HCT116 (cell line): ENCODE measurements at regions not wholly inside any gene's neighbourhood (a gene's known extent, or its start where the extent isn't known, plus 50 kb on each side); places are given as distances from the start of the nearest gene placed in this dataset.
"Not testable (repeated sequence)": the region's sequence is repeated elsewhere in the genome, so short reads cannot be mapped to it uniquely, and the experiment has no call there.

Experiments
- ATAC-seq: fragments of 200-7000 bp; cut with Tn5 transposase; 2 replicates; pipeline ENCODE4 v1.9.1; 2020; ENCODE audit warnings: mild to moderate bottlenecking, moderate library complexity
- BruUV-seq: library from RNA; stranded (reverse); fragments of 400-500 nt; replicated peaks from 2 replicates; lab custom pipeline; 2021; lab: Mats Ljungman, UMichigan
- CTCF ChIA-PET: fragments of 300-600 bp; sonication (Branson Sonifier 250); formaldehyde crosslinking; loops from one replicate; lab custom pipeline; 2021; ENCODE audit warnings: antibody characterized with exemption; lab: Charles Lee
- POLR2A ChIA-PET: fragments of 300-600, 350-600 bp; sonication (Branson Sonifier 250); formaldehyde crosslinking; loops from one replicate; lab custom pipeline; 2021; ENCODE audit warnings: antibody characterized with exemption; lab: Charles Lee
- RAD21 ChIA-PET, 2 experiments: fragments of 300-600 bp; sonication (Branson Sonifier 250); formaldehyde crosslinking; loops; one replicate each; lab custom pipeline; 2023; ENCODE audit warnings: low total read pairs in 2 of 2; ENCODE audit not compliant: uncharacterized antibody in 2 of 2, unreplicated experiment in 2 of 2, low non-redundant PET in 1 of 2; lab: Charles Lee
- DNase-seq: peaks from one replicate; pipeline ENCODE4 v3.0.0-alpha.2; 2010; ENCODE audit warnings: low read depth, low spot score
- H2AFZ ChIP-seq: fragments of 200-600 bp; shearing (Covaris generic), sonication (generic); 2 replicates; pipeline ENCODE4 v1.6.1; 2017; ENCODE audit warnings: low read depth, mixed run types, mixed read lengths, antibody characterized with exemption, low read length; ENCODE audit not compliant: poor library complexity, severe bottlenecking
- H3K27ac ChIP-seq: 2 replicates; pipeline ENCODE4 v1.5.1; 2012; ENCODE audit warnings: low read depth, low read length
- H3K27me3 ChIP-seq: fragments of 200-600 bp; sonication (generic); 2 replicates; pipeline ENCODE4 v1.6.1; 2016; ENCODE audit warnings: mixed run types, low read length, mixed read lengths; ENCODE audit not compliant: insufficient read depth
- H3K36me3 ChIP-seq, 2 experiments: fragments of 200-500 bp in 1 of 2; fragments of 200-600 bp in 1 of 2; sonication (Bioruptor generic) in 1 of 2; sonication (generic) in 1 of 2; 2 replicates each; pipeline versions ENCODE4 v1.5.1 to v1.6.1; 2014 to 2016; ENCODE audit warnings: low read length in 2 of 2, inconsistent platforms in 1 of 2, mixed read lengths in 1 of 2, mixed run types in 1 of 2; ENCODE audit not compliant: insufficient read depth in 2 of 2, control insufficient read depth in 1 of 2
- H3K4me1 ChIP-seq, 2 experiments: fragments of 200-600 bp in 1 of 2; sonication (generic) in 1 of 2; 2 replicates each; pipeline versions ENCODE4 v1.5.1 to v1.6.1; 2012 to 2017; ENCODE audit warnings: low read length in 2 of 2, inconsistent platforms in 1 of 2, mild to moderate bottlenecking in 1 of 2, mixed read lengths in 1 of 2, mixed run types in 1 of 2, moderate library complexity in 1 of 2; ENCODE audit not compliant: insufficient read depth in 2 of 2, control insufficient read depth in 1 of 2
- H3K4me2 ChIP-seq: fragments of 200-600 bp; sonication (generic); 2 replicates; pipeline ENCODE4 v1.6.1; 2017; ENCODE audit warnings: mixed run types, low read length, mixed read lengths
- H3K4me3 ChIP-seq, 2 experiments: fragments of 200-600 bp in 1 of 2; sonication (generic) in 1 of 2; replicated peaks in 1 of 2; 2 replicates each; pipeline ENCODE4 v1.5.1; 2011 to 2016; ENCODE audit warnings: low read length in 2 of 2, control low read depth in 1 of 2, low read depth in 1 of 2, mild to moderate bottlenecking in 1 of 2, mixed read lengths in 1 of 2, mixed run types in 1 of 2
- H3K79me2 ChIP-seq: fragments of 200-600 bp; sonication (generic); 2 replicates; pipeline ENCODE4 v1.6.1; 2017; ENCODE audit warnings: mild to moderate bottlenecking, mixed run types, low read length, moderate library complexity, mixed read lengths; ENCODE audit not compliant: insufficient read depth
- H3K9ac ChIP-seq: fragments of 200-600 bp; sonication (generic); 2 replicates; pipeline ENCODE4 v1.6.1; 2016; ENCODE audit warnings: low read length, mixed read lengths
- H3K9me2 ChIP-seq: fragments of 200-600 bp; sonication (generic), shearing (Covaris generic); 2 replicates; pipeline ENCODE4 v1.6.1; 2017; ENCODE audit warnings: mixed run types, mild to moderate bottlenecking, moderate library complexity; ENCODE audit not compliant: insufficient read depth
- H3K9me3 ChIP-seq, 2 experiments: fragments of 200-500 bp in 1 of 2; fragments of 200-600 bp in 1 of 2; sonication (Bioruptor generic) in 1 of 2; sonication (generic) in 1 of 2; 2 replicates each; pipeline ENCODE4 v1.6.1; 2014 to 2017; ENCODE audit warnings: low read length in 2 of 2, mixed read lengths in 2 of 2, inconsistent platforms in 1 of 2, low read depth in 1 of 2, mild to moderate bottlenecking in 1 of 2, mixed run types in 1 of 2, moderate library complexity in 1 of 2; ENCODE audit not compliant: control insufficient read depth in 1 of 2, insufficient read depth in 1 of 2
- H4K20me1 ChIP-seq: fragments of 200-600 bp; sonication (generic), shearing (Covaris generic); 2 replicates; pipeline ENCODE4 v1.6.1; 2017; ENCODE audit warnings: mixed run types, mild to moderate bottlenecking, moderate library complexity; ENCODE audit not compliant: insufficient read depth
- ZFX ChIP-seq: fragments of 450-650 bp; IDR thresholded peaks from 2 replicates; pipeline ENCODE4 v1.6.1; 2017
- intact Hi-C: fragments of 100-400 bp; cut with micrococcal nuclease; formaldehyde crosslinking; loops from 2 replicates; pipeline ENCODE4 v1.10.0; 2022

DNA sequence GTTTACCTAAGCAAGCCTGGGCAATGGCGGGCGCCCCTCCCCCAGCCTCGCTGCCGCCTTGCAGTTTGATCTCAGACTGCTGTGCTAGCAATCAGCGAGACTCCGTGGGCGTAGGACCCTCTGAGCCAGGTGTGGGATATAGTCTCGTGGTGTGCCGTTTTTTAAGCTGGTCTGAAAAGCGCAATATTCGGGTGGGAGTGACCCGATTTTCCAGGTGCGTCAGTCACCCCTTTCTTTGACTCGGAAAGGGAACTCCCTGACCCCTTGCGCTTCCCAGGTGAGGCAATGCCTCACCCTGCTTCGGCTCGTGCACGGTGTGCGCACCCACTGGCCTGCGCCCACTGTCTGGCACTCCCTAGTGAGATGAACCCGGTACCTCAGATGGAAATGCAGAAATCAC lies 442.6 kb upstream of the MTPN start:
- H3K36me3 ChIP-seq, ATAC-seq, H3K9me3 ChIP-seq, H3K9me2 ChIP-seq, H3K27me3 ChIP-seq, H3K9ac ChIP-seq, H3K4me1 ChIP-seq, H3K27ac ChIP-seq, H2AFZ ChIP-seq, BruUV-seq, intact Hi-C loops, H3K4me3 ChIP-seq, DNase-seq, RAD21 ChIA-PET, H3K79me2 ChIP-seq, CTCF ChIA-PET, H3K4me2 ChIP-seq, POLR2A ChIA-PET, H4K20me1 ChIP-seq: not testable (repeated sequence)

- POLR2A ChIA-PET = no interaction called here
- no peaks in the 10 kb centered on the region for H3K9me2 ChIP-seq
- no peak overlapping the region for H2AFZ ChIP-seq
- no peak for DNase-seq
- no TSS peak for BruUV-seq
- no peaks in the 10 kb centered on the region for H3K27me3 ChIP-seq
- no peak for ATAC-seq
- CTCF ChIA-PET = no interaction called here
- no peak overlapping the region for H3K4me2 ChIP-seq
- H3K4me3 ChIP-seq = no peak overlapping the region
- no peak for TF ChIP-seq ZFX
- intact Hi-C loops = no loop called here
- H3K36me3 ChIP-seq = no peaks in the 10 kb centered on the region
- RAD21 ChIA-PET = no interaction called here
- H3K27ac ChIP-seq = no peak overlapping the region
- no peaks in the 10 kb centered on the region for H3K79me2 ChIP-seq
- no peaks in the 10 kb centered on the region for H3K9me3 ChIP-seq
- no peak overlapping the region for H3K9ac ChIP-seq
- no peaks in the 10 kb centered on the region for H3K4me1 ChIP-seq
- no peaks in the 10 kb centered on the region for H4K20me1 ChIP-seq
These were observed 435.8 kb upstream of the MTPN start for GRCh38 chr7:136412952-136413351.
